Upper lobe of left lung (tissue), 4 donors: ENCODE measurements at regions not wholly inside any gene's neighbourhood (a gene's known extent, or its start where the extent isn't known, plus 50 kb on each side); places are given as distances from the start of the nearest gene placed in this dataset.

ENCODE experiments used
- EP300 ChIP-seq, 4 donors: sonication (generic); formaldehyde crosslinking; IDR thresholded peaks; one replicate each; pipeline ENCODE4 v1.5.1; 2017; ENCODE audit warnings: antibody characterized with exemption in 4 of 4, control low read depth in 2 of 4
- POLR2A ChIP-seq, 4 donors: fragments of 450-650 bp; IDR thresholded peaks; one replicate each; pipeline ENCODE4 v1.5.1; 2016 to 2017; ENCODE audit warnings: antibody characterized with exemption in 4 of 4, mild to moderate bottlenecking in 2 of 4
- POLR2AphosphoS5 ChIP-seq, 2 donors: sonication (generic); formaldehyde crosslinking; IDR thresholded peaks; one replicate each; pipeline ENCODE4 v1.5.1; 2017; ENCODE audit warnings: antibody characterized with exemption in 2 of 2
- TF ChIP-seq, protein P1 (sequence below), 6 experiments: fragments of 450-650 bp in 4 of 6; fragments of 200-600 bp in 2 of 6; sonication (generic) in 2 of 6; IDR thresholded peaks; one replicate each; pipeline ENCODE4 v1.5.1; 2016 to 2019; ENCODE audit warnings: antibody characterized with exemption in 6 of 6

DNA sequence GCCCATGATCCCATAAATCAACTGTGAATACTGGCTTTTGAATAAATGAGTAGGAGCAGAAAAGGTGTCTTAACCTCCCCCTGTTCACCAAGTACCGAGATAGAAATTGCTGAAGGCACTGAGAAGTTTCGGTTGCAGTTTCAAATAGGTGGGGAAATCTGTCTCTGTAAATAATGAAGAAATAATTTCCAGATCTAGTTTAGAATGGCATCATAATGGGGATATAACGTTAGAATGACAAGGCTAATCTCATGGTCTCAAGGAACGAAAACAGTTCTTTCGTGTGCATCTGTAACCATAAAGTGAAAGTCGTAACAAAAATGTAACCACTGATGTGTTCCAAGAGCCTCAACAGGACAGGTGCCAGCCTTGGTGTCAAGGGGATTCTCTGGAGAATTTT, 49.9 kb upstream of the TMEM18 start:
- TF ChIP-seq, protein P1, sequence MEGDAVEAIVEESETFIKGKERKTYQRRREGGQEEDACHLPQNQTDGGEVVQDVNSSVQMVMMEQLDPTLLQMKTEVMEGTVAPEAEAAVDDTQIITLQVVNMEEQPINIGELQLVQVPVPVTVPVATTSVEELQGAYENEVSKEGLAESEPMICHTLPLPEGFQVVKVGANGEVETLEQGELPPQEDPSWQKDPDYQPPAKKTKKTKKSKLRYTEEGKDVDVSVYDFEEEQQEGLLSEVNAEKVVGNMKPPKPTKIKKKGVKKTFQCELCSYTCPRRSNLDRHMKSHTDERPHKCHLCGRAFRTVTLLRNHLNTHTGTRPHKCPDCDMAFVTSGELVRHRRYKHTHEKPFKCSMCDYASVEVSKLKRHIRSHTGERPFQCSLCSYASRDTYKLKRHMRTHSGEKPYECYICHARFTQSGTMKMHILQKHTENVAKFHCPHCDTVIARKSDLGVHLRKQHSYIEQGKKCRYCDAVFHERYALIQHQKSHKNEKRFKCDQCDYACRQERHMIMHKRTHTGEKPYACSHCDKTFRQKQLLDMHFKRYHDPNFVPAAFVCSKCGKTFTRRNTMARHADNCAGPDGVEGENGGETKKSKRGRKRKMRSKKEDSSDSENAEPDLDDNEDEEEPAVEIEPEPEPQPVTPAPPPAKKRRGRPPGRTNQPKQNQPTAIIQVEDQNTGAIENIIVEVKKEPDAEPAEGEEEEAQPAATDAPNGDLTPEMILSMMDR (IDR thresholded peaks at IDR 0.05): no peak
- TF ChIP-seq POLR2A (IDR thresholded peaks at IDR 0.05) (no peak), POLR2AphosphoS5 (IDR thresholded peaks at IDR 0.05) (no peak), EP300 (IDR thresholded peaks at IDR 0.05) (no peak)
